HCT116 (cell line): ENCODE measurements at regions not wholly inside any gene's neighbourhood (a gene's known extent, or its start where the extent isn't known, plus 50 kb on each side); places are given as distances from the start of the nearest gene placed in this dataset.

ENCODE experiments used
- ATAC-seq: fragments of 200-7000 bp; cut with Tn5 transposase; 2 replicates; pipeline ENCODE4 v1.9.1; 2020; ENCODE audit warnings: mild to moderate bottlenecking, moderate library complexity
- BruUV-seq: library from RNA; stranded (reverse); fragments of 400-500 nt; replicated peaks from 2 replicates; lab custom pipeline; 2021; lab: Mats Ljungman, UMichigan
- CTCF ChIA-PET: fragments of 300-600 bp; sonication (Branson Sonifier 250); formaldehyde crosslinking; loops from one replicate; lab custom pipeline; 2021; ENCODE audit warnings: antibody characterized with exemption; lab: Charles Lee
- POLR2A ChIA-PET: fragments of 300-600, 350-600 bp; sonication (Branson Sonifier 250); formaldehyde crosslinking; loops from one replicate; lab custom pipeline; 2021; ENCODE audit warnings: antibody characterized with exemption; lab: Charles Lee
- RAD21 ChIA-PET, 2 experiments: fragments of 300-600 bp; sonication (Branson Sonifier 250); formaldehyde crosslinking; loops; one replicate each; lab custom pipeline; 2023; ENCODE audit warnings: low total read pairs in 2 of 2; ENCODE audit not compliant: uncharacterized antibody in 2 of 2, unreplicated experiment in 2 of 2, low non-redundant PET in 1 of 2; lab: Charles Lee
- DNase-seq: peaks from one replicate; pipeline ENCODE4 v3.0.0-alpha.2; 2010; ENCODE audit warnings: low read depth, low spot score
- H2AFZ ChIP-seq: fragments of 200-600 bp; shearing (Covaris generic), sonication (generic); 2 replicates; pipeline ENCODE4 v1.6.1; 2017; ENCODE audit warnings: low read depth, mixed run types, mixed read lengths, antibody characterized with exemption, low read length; ENCODE audit not compliant: poor library complexity, severe bottlenecking
- H3K27ac ChIP-seq: 2 replicates; pipeline ENCODE4 v1.5.1; 2012; ENCODE audit warnings: low read depth, low read length
- H3K27me3 ChIP-seq: fragments of 200-600 bp; sonication (generic); 2 replicates; pipeline ENCODE4 v1.6.1; 2016; ENCODE audit warnings: mixed run types, low read length, mixed read lengths; ENCODE audit not compliant: insufficient read depth
- H3K36me3 ChIP-seq, 2 experiments: fragments of 200-500 bp in 1 of 2; fragments of 200-600 bp in 1 of 2; sonication (Bioruptor generic) in 1 of 2; sonication (generic) in 1 of 2; 2 replicates each; pipeline versions ENCODE4 v1.5.1 to v1.6.1; 2014 to 2016; ENCODE audit warnings: low read length in 2 of 2, inconsistent platforms in 1 of 2, mixed read lengths in 1 of 2, mixed run types in 1 of 2; ENCODE audit not compliant: insufficient read depth in 2 of 2, control insufficient read depth in 1 of 2
- H3K4me1 ChIP-seq, 2 experiments: fragments of 200-600 bp in 1 of 2; sonication (generic) in 1 of 2; 2 replicates each; pipeline versions ENCODE4 v1.5.1 to v1.6.1; 2012 to 2017; ENCODE audit warnings: low read length in 2 of 2, inconsistent platforms in 1 of 2, mild to moderate bottlenecking in 1 of 2, mixed read lengths in 1 of 2, mixed run types in 1 of 2, moderate library complexity in 1 of 2; ENCODE audit not compliant: insufficient read depth in 2 of 2, control insufficient read depth in 1 of 2
- H3K4me2 ChIP-seq: fragments of 200-600 bp; sonication (generic); 2 replicates; pipeline ENCODE4 v1.6.1; 2017; ENCODE audit warnings: mixed run types, low read length, mixed read lengths
- H3K4me3 ChIP-seq, 2 experiments: fragments of 200-600 bp in 1 of 2; sonication (generic) in 1 of 2; replicated peaks in 1 of 2; 2 replicates each; pipeline ENCODE4 v1.5.1; 2011 to 2016; ENCODE audit warnings: low read length in 2 of 2, control low read depth in 1 of 2, low read depth in 1 of 2, mild to moderate bottlenecking in 1 of 2, mixed read lengths in 1 of 2, mixed run types in 1 of 2
- H3K79me2 ChIP-seq: fragments of 200-600 bp; sonication (generic); 2 replicates; pipeline ENCODE4 v1.6.1; 2017; ENCODE audit warnings: mild to moderate bottlenecking, mixed run types, low read length, moderate library complexity, mixed read lengths; ENCODE audit not compliant: insufficient read depth
- H3K9ac ChIP-seq: fragments of 200-600 bp; sonication (generic); 2 replicates; pipeline ENCODE4 v1.6.1; 2016; ENCODE audit warnings: low read length, mixed read lengths
- H3K9me2 ChIP-seq: fragments of 200-600 bp; sonication (generic), shearing (Covaris generic); 2 replicates; pipeline ENCODE4 v1.6.1; 2017; ENCODE audit warnings: mixed run types, mild to moderate bottlenecking, moderate library complexity; ENCODE audit not compliant: insufficient read depth
- H3K9me3 ChIP-seq, 2 experiments: fragments of 200-500 bp in 1 of 2; fragments of 200-600 bp in 1 of 2; sonication (Bioruptor generic) in 1 of 2; sonication (generic) in 1 of 2; 2 replicates each; pipeline ENCODE4 v1.6.1; 2014 to 2017; ENCODE audit warnings: low read length in 2 of 2, mixed read lengths in 2 of 2, inconsistent platforms in 1 of 2, low read depth in 1 of 2, mild to moderate bottlenecking in 1 of 2, mixed run types in 1 of 2, moderate library complexity in 1 of 2; ENCODE audit not compliant: control insufficient read depth in 1 of 2, insufficient read depth in 1 of 2
- H4K20me1 ChIP-seq: fragments of 200-600 bp; sonication (generic), shearing (Covaris generic); 2 replicates; pipeline ENCODE4 v1.6.1; 2017; ENCODE audit warnings: mixed run types, mild to moderate bottlenecking, moderate library complexity; ENCODE audit not compliant: insufficient read depth
- CEBPB ChIP-seq: IDR thresholded peaks from 2 replicates; pipeline ENCODE4 v1.6.1; 2012; ENCODE audit warnings: low read depth
- CTCF ChIP-seq, 3 experiments: fragments of 200-600 bp in 1 of 3; sonication (generic) in 1 of 3; IDR thresholded peaks in 2 of 3; conservative IDR thresholded peaks in 1 of 3; 2 replicates each; pipeline ENCODE4 v1.5.1; 2012 to 2017; ENCODE audit warnings: low read depth in 2 of 3, low read length in 2 of 3, antibody characterized with exemption in 1 of 3, borderline replicate concordance in 1 of 3, control low read depth in 1 of 3, mild to moderate bottlenecking in 1 of 3, mixed read lengths in 1 of 3, mixed run types in 1 of 3, moderate library complexity in 1 of 3; ENCODE audit not compliant: insufficient read depth in 1 of 3
- EGR1 ChIP-seq: IDR thresholded peaks from 2 replicates; pipeline ENCODE4 v1.6.1; 2012; ENCODE audit warnings: low read depth
- EZH2 ChIP-seq: fragments of 200-600 bp; sonication (generic); IDR thresholded peaks from 2 replicates; pipeline ENCODE4 v1.6.1; 2017; ENCODE audit warnings: antibody characterized with exemption, mixed run types
- JUND ChIP-seq: IDR thresholded peaks from 2 replicates; pipeline ENCODE4 v1.6.1; 2012
- POLR2AphosphoS5 ChIP-seq: IDR thresholded peaks from 2 replicates; pipeline ENCODE4 v1.6.1; 2011; ENCODE audit warnings: mild to moderate bottlenecking, low read depth, low read length, moderate library complexity
- SP1 ChIP-seq: IDR thresholded peaks from 2 replicates; pipeline ENCODE4 v1.6.1; 2012; ENCODE audit warnings: low read depth
- SRF ChIP-seq: IDR thresholded peaks from 2 replicates; pipeline ENCODE4 v1.6.1; 2012; ENCODE audit warnings: low read depth
- TCF7L2 ChIP-seq: IDR thresholded peaks from 2 replicates; pipeline ENCODE4 v1.7.0; 2011; ENCODE audit warnings: borderline replicate concordance, inconsistent platforms; ENCODE audit not compliant: insufficient read depth, insufficient read length; ENCODE audit errors: extremely low read depth
- ZFX ChIP-seq: fragments of 450-650 bp; IDR thresholded peaks from 2 replicates; pipeline ENCODE4 v1.6.1; 2017
- ZNF274 ChIP-seq: fragments of 200-500 bp; sonication (Bioruptor generic); IDR thresholded peaks from 2 replicates; pipeline ENCODE4 v1.6.1; 2014; ENCODE audit warnings: mild to moderate bottlenecking, low read depth, low read length, inconsistent platforms
- intact Hi-C: fragments of 100-400 bp; cut with micrococcal nuclease; formaldehyde crosslinking; loops from 2 replicates; pipeline ENCODE4 v1.10.0; 2022
- TF ChIP-seq, protein P1 (sequence below): IDR thresholded peaks from 2 replicates; pipeline ENCODE4 v1.6.1; 2012
- TF ChIP-seq, protein P2 (sequence below): IDR thresholded peaks from 2 replicates; pipeline ENCODE4 v1.6.1; 2012; ENCODE audit warnings: low read depth

GRCh38 chr1:56403321-56403720 lies 176.0 kb downstream of the PLPP3 start:
- Histone ChIP-seq H3K9ac (no peak overlapping the region), H3K4me2 (no peak overlapping the region), H3K9me2 (no peaks in the 10 kb centered on the region), H3K9me3 (no peaks in the 10 kb centered on the region), H3K36me3 (no peaks in the 10 kb centered on the region), H3K79me2 (no peaks in the 10 kb centered on the region), H3K4me1 (no peaks in the 10 kb centered on the region), H4K20me1 (no peaks in the 10 kb centered on the region), H3K27ac (no peak overlapping the region), H3K4me3 (no peak overlapping the region), H2AFZ (no peak overlapping the region), H3K27me3 (0 out of 2 replicates have a peak, but pooled peaks cover 2% of the 10 kb centered on the region)
- ChIA-PET POLR2A (no interaction called here), RAD21 (no interaction called here), CTCF (no interaction called here)
- intact Hi-C loops, result loop anchor here (10.0 kb wide), 1 partner anchor 301 kb away; no protein-coding TSS in a partner anchor
- ATAC-seq (no peak), DNase-seq (no peak)
- TF ChIP-seq CEBPB, result no peak
- TF ChIP-seq TCF7L2, result no peak
- TF ChIP-seq ZFX, result no peak
- TF ChIP-seq JUND, result no peak
- TF ChIP-seq, protein P1, sequence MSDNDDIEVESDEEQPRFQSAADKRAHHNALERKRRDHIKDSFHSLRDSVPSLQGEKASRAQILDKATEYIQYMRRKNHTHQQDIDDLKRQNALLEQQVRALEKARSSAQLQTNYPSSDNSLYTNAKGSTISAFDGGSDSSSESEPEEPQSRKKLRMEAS, result no peak
- no peak for TF ChIP-seq POLR2AphosphoS5
- TF ChIP-seq, protein P2, sequence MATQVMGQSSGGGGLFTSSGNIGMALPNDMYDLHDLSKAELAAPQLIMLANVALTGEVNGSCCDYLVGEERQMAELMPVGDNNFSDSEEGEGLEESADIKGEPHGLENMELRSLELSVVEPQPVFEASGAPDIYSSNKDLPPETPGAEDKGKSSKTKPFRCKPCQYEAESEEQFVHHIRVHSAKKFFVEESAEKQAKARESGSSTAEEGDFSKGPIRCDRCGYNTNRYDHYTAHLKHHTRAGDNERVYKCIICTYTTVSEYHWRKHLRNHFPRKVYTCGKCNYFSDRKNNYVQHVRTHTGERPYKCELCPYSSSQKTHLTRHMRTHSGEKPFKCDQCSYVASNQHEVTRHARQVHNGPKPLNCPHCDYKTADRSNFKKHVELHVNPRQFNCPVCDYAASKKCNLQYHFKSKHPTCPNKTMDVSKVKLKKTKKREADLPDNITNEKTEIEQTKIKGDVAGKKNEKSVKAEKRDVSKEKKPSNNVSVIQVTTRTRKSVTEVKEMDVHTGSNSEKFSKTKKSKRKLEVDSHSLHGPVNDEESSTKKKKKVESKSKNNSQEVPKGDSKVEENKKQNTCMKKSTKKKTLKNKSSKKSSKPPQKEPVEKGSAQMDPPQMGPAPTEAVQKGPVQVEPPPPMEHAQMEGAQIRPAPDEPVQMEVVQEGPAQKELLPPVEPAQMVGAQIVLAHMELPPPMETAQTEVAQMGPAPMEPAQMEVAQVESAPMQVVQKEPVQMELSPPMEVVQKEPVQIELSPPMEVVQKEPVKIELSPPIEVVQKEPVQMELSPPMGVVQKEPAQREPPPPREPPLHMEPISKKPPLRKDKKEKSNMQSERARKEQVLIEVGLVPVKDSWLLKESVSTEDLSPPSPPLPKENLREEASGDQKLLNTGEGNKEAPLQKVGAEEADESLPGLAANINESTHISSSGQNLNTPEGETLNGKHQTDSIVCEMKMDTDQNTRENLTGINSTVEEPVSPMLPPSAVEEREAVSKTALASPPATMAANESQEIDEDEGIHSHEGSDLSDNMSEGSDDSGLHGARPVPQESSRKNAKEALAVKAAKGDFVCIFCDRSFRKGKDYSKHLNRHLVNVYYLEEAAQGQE, result no peak
- no peak for TF ChIP-seq ZNF274
- TF ChIP-seq SRF, result no peak
- no peak for TF ChIP-seq CTCF (IDR thresholded peaks at IDR 0.05 in 2 of 3, conservative IDR thresholded peaks at IDR 0.05 in 1 of 3; ENCODE audit: borderline replicate concordance in 1 of 3, insufficient read depth in 1 of 3, low read depth in 2 of 3, low read length in 2 of 3)
- no peak for TF ChIP-seq EGR1
- TF ChIP-seq SP1, result no peak
- TF ChIP-seq EZH2, result no peak
- no TSS peak for BruUV-seq
